ENCODE measurements at regions not wholly inside any gene's neighbourhood (a gene's known extent, or its start where the extent isn't known, plus 50 kb on each side); places are given as distances from the start of the nearest gene placed in this dataset.
"Not testable (repeated sequence)": the region's sequence is repeated elsewhere in the genome, so short reads cannot be mapped to it uniquely, and the experiment has no call there.

DNA sequence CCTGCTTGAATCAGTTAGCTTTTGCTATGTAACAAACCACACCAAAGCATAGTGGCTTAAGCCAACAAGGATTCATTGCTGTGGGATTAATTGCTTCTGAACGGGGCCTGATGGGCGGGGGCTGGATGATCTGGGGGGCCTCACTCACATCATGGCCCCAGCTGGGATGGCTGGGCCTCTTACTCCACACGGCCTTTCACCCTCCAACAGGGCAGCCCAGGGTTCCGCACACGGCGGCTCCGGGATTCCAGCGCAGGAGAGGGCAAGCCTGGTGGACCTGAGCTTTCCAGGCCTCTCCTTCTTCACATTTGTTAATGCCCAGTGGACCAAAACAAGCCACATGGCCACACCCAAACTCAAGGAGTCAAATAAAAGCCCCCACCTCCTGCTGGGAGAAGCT lies 86.3 kb upstream of the PHLPP1 start:
- DNase-seq (ENCODE audit: low read depth): no peak

- no peak for DNase-seq (ENCODE audit: low read depth)
These were observed 84.2 kb upstream of the PHLPP1 start for GRCh38 chr18:62631173-62631572.

DNA sequence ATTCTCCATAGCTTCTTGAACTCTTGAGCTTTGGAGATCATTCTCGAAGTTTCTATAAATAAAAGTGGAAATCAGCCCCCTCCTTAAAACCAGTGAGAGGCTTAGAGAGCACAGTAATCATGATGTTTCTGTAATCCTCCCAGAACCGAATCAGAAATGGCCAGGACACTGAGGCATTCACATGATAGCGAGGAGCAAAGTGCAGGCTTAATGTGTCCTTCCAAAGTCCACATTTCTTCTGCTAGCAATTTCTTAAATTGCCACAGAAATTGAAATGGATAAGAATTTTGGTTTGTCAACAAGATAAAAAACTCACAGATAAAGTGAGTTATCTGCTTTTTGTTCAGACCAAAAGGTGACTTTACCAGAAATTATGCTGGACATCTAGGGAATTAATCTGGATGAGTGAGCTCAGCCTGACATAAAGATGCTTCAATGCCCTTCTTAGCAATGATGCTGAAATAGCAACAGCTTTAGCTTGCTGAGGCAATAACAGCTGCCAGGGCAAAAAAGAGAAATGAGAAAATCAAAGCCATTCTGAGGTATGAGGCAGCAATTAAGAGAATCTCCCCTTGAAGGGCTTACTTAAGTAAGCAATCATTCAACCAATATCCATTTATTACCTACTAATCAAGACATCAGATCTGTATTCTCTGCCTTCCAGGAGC lies 82.4 kb upstream of the PHLPP1 start:
- DNase-seq (ENCODE audit: low read depth): no peak

DNA sequence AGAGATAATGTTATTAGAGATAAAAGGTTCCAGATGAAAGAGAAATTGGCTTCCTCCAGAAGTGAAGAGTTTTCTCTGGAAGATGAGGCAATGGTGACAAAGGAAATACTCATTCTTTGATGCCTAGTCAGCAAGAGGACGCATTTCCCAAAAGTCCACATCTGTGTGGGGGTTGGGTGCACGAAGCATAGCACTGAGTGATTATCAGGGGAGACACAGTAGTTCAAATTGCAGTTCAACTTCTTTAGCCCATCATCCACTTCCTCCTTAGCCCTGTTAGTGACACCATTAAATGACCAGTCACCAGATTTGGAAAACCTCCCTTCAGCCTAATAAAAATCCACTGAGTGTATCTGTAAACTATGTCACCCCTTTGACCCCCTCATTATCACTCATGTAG lies 80.9 kb upstream of the PHLPP1 start:
- no peak for DNase-seq (ENCODE audit: low read depth)

- DNase-seq (ENCODE audit: low read depth): no peak
These were observed 80.2 kb upstream of the PHLPP1 start for GRCh38 chr18:62634979-62635630.

DNA sequence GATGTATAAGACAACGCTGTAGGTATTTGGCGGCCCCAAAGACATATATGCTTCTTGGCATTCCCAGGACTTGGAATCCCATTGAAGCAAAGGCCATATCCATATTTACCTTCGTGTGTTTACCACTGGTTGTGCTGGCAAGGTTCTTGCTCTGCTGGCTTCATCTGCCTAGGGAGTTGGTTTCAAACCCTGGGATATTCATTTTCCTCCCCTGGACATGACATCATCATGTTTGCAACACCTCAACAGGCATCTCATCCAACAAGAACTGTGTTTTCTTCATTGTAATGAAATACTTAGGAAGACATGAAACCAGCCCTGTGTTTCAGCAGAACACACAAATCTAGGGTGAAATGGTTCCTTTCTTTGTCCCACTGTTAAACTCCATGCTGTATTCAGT lies 77.9 kb upstream of the PHLPP1 start:
- DNase-seq (ENCODE audit: low read depth): no peak

- DNase-seq (ENCODE audit: low read depth): peak; percentile 14
These were observed 77.3 kb upstream of the PHLPP1 start for GRCh38 chr18:62637807-62638687.

- no peak for DNase-seq (ENCODE audit: low read depth)
These were observed 72.2 kb upstream of the PHLPP1 start for GRCh38 chr18:62643181-62643580.

DNA sequence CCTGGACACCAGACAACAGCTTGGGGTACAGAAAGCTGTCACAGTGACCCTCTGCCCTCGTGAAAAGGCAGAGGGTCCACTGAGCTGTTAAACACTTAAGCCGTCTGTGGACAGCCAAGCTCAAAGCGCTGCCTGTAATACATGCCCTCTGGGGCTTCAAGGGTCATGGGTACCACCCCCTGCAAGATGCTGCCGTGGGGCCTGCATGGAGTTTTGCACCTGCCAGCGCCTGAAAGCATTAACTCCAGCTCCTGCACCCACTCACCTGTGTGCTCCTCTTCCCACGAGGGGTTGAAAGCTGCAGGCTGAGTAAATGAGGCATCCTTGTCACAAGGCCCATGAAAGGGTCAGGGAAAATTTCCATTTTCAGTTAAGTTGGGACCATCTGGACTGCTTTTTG lies 70.6 kb upstream of the PHLPP1 start:
- DNase-seq (ENCODE audit: low read depth): no peak

GRCh38 chr18:62647179-62647578 lies 68.2 kb upstream of the PHLPP1 start:
- DNase-seq (ENCODE audit: low read depth): no peak

GRCh38 chr18:62648045-62648678 lies 67.2 kb upstream of the PHLPP1 start:
- DNase-seq (ENCODE audit: low read depth): no peak

DNA sequence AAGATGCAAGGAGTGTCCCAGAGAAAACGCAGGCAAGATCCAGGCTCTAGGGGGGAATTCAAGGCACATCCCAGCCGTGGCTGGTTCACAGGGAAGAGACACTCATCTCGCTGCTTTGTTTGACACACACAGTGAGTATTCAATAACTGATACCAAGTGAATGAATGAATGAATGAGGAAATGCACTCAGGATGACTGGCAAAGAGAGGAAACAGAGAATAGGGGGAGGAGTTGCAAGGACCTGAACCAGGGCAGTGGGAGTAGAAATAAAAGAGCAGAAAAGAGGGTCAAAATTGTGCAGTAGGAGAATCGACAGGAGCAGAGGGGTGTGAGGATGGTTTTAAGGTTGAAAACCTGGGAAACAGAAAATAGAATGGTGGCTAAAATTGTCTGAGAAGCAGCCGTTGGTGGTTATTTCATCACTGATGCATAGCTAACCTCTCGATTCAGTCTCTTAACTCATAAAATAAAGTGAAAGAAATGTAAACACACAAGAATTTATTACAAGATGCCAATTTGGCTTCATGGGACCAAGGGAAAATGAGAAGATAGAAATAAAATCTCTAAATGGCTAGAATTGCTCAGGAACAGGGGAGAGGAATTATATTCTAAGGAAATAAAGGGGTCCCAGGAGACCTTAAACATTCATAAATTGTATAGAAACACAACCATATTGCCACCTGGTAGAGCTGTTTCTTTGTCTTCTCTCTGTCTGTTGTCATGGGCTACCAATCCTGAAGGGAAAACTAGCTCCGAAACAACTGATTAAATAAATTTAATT lies 63.9 kb upstream of the PHLPP1 start:
- DNase-seq (ENCODE audit: low read depth): no peak

DNA sequence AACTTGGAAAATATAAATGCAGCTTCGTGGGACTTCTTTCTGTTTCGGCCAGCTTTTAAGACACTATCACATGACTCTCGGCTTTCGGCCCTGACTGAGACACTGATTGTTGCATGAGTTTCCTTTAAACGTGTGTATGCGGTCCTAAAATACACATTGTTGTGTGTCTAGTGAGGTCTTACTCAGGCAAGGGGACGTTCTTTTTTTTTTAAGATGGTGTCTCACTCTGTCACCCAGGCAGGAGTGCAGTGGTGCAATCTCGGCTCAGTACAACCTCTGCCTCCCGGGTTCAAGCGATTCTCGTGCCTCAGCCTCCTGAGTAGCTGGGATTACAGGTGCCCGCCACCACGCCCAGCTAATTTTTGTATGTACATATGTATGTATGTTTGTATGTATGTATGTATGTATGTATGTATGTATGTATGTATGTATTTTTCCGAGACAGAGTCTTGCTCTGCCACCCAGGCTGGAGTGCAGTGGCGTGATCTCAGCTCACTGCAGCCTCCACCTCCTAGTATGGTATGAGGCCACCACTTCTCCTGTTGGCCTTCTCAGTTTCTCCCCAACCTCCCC lies 63.2 kb upstream of the PHLPP1 start:
- not testable (repeated sequence) for DNase-seq (ENCODE audit: low read depth)

GRCh38 chr18:62655520-62656219 lies 59.7 kb upstream of the PHLPP1 start:
- no peak for DNase-seq (ENCODE audit: low read depth)

GRCh38 chr18:62658028-62658427 lies 57.3 kb upstream of the PHLPP1 start:
- no peak for DNase-seq (ENCODE audit: low read depth)

DNA sequence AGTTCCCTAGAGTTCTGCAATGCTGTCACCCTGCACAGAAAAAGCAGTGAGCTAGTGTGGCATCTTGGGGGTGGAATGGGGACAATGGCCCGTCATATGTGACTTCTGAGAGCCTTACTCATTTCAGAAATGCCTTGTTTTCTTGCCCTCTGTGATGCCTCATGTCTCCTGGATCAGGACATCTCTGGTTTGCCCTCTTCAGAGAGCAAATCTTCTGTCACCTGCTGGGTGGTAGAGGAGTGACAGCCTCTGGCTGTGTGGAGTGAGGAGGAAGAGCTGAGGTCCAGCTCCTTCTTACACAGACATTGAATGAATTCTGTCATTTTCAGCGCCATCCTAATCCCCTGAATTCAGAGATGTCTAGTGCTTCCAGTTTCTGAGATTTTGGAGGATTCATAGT lies 55.6 kb upstream of the PHLPP1 start:
- DNase-seq (ENCODE audit: low read depth): no peak

DNA sequence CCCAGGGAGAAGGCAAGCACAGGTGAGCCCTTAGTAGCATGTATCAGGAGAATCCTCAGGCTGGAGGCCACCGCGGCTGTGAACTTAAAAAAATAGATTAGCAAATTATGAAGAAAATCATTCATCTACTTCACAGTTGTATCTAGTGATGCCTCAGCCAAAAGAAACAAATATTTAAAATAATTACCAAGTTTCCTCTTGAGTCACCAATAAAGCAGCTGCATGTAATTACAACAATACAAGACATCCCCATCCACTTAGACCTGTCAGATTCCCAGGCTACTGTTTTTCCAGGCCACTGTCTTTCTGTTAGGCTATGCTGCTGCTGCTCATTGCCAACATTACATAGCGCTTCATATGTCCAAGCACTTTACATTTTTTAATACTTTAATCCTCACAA lies 54.6 kb upstream of the PHLPP1 start:
- DNase-seq (ENCODE audit: low read depth): no peak

DNA sequence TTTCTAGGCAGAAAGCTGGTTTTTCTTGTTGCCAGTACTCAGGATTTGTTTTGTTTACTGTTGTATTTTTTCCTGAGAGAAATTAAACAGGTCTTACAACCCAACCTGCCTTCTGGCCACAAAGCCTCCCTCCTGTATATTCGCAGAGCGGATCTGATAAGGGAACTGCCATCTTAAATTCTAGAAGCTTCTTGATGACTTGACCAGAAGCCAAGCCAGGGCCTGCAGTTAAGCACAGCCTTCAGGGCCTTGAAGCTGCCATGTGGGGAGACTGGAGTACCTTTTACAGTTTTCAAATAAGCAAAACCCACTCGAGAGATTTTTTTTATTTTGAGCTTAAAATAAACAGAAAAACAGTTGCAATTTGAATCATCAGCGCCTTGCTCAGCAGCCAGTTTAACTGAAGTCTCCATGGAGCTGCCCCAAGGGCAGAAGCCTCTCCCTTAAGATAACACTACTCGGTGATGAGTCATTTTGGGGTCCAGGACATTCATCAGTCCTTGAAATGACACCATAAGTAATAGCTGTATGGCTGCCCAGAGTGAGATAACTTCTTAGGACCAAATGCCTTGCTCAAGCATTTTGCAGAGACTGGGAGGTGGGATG lies 51.5 kb upstream of the PHLPP1 start:
- no peak for DNase-seq (ENCODE audit: low read depth)

- no peak for DNase-seq (ENCODE audit: low read depth)
These were observed 50.9 kb upstream of the PHLPP1 start for GRCh38 chr18:62664414-62664813.

DNA sequence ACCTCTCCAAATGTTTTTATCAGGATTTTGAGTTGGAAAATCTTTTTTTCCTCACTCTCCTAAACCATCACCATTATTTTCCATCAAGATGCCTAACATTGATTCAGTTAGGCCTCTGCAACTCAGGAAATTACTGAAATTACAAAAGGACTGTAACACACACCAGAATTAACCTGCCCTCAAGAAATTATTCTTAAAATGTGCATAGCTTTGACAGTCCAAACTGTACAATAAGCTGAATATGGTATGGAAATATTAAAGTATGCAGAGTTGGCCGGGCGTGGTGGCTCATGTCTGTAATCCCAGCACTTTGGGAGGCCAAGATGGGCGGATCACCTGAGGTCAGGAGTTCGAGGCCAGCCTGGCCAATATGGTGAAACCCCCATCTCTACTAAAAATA lies 50.2 kb upstream of the PHLPP1 start:
- DNase-seq (ENCODE audit: low read depth): no peak
